ENCODE measurements at regions not wholly inside any gene's neighbourhood (a gene's known extent, or its start where the extent isn't known, plus 50 kb on each side); places are given as distances from the start of the nearest gene placed in this dataset.

DNA sequence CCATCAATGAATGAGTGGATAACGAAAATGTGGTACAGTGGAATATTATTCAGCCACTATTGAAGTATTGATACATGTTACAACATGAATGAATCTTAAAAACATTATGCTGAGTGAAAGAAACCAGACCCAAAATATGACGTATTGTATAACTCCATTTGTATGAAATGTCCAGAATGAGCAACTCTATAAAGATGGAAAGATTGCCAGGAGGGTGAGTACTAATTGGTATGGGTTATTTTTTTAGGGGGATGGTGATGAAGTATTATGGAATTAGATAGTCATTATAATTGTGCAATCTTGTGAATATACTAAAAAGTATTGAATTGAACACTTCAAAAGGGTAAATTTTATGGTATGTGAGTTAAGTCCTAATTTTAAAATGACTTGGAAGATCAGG, 278.6 kb downstream of the SIPA1L2 start:
- Histone ChIP-seq H3K4me3 (ENCODE audit: low read depth in 2 of 2, low read length in 2 of 2) (no peak overlapping the region), H3K4me1 (ENCODE audit: control insufficient read depth, insufficient read depth, low read length) (no peaks in the 10 kb centered on the region), H3K27me3 (ENCODE audit: control insufficient read depth, insufficient read depth, low read length) (no peaks in the 10 kb centered on the region), H3K27ac (ENCODE audit: low read length) (no peak overlapping the region), H3K9me3 (ENCODE audit: control insufficient read depth, insufficient read depth, low read depth, low read length) (no peaks in the 10 kb centered on the region), H3K36me3 (ENCODE audit: control insufficient read depth, insufficient read depth, low read length) (no peaks in the 10 kb centered on the region)
- no TSS peak for BruUV-seq (replicated peaks)
- ATAC-seq (no peak), DNase-seq (ENCODE audit: low read depth, low spot score) (no peak)
- in situ Hi-C loops (cut with HindIII; ENCODE audit: low pct_unique_long_range_greater_than_20kb, low sequenced_read_pairs) (no loop called here), intact Hi-C loops (cut with micrococcal nuclease; ENCODE audit: unreplicated experiment) (no loop called here)
- no peak for TF ChIP-seq SIN3A (IDR thresholded peaks at IDR 0.05; ENCODE audit: borderline replicate concordance, insufficient read depth, low read depth, low read length)
- no peak for TF ChIP-seq CTCF (IDR thresholded peaks at IDR 0.05)
- no peak for TF ChIP-seq POLR2AphosphoS5 (IDR thresholded peaks at IDR 0.05; ENCODE audit: low read depth, low read length)
- no peak for TF ChIP-seq REST (IDR thresholded peaks at IDR 0.05; ENCODE audit: insufficient read depth in 1 of 2, low read depth in 2 of 2, low read length in 1 of 2)
- no peak for TF ChIP-seq TCF7L2 (IDR thresholded peaks at IDR 0.05; ENCODE audit: low read depth, low read length)
- CTCF ChIA-PET = no interaction called here
- POLR2A ChIA-PET = no interaction called here

- in situ Hi-C loops (cut with HindIII; ENCODE audit: low pct_unique_long_range_greater_than_20kb, low sequenced_read_pairs) = no loop called here
- no TSS peak for BruUV-seq (replicated peaks)
- Histone ChIP-seq H3K27me3 (ENCODE audit: control insufficient read depth, insufficient read depth, low read length) (no peaks in the 10 kb centered on the region), H3K4me1 (ENCODE audit: control insufficient read depth, insufficient read depth, low read length) (no peaks in the 10 kb centered on the region), H3K27ac (ENCODE audit: low read length) (no peak overlapping the region), H3K9me3 (ENCODE audit: control insufficient read depth, insufficient read depth, low read depth, low read length) (no peaks in the 10 kb centered on the region), H3K4me3 (ENCODE audit: low read depth in 2 of 2, low read length in 2 of 2) (no peak overlapping the region), H3K36me3 (ENCODE audit: control insufficient read depth, insufficient read depth, low read length) (no peaks in the 10 kb centered on the region)
- no peak for ATAC-seq
- DNase-seq (ENCODE audit: low read depth, low spot score) = no peak
- intact Hi-C loops (cut with micrococcal nuclease; ENCODE audit: unreplicated experiment) = no loop called here
- POLR2A ChIA-PET = no interaction called here
- no peak for TF ChIP-seq TCF7L2 (IDR thresholded peaks at IDR 0.05; ENCODE audit: low read depth, low read length)
- no peak for TF ChIP-seq POLR2AphosphoS5 (IDR thresholded peaks at IDR 0.05; ENCODE audit: low read depth, low read length)
- TF ChIP-seq SIN3A (IDR thresholded peaks at IDR 0.05; ENCODE audit: borderline replicate concordance, insufficient read depth, low read depth, low read length) = no peak
- no peak for TF ChIP-seq CTCF (IDR thresholded peaks at IDR 0.05)
- no peak for TF ChIP-seq REST (IDR thresholded peaks at IDR 0.05; ENCODE audit: insufficient read depth in 1 of 2, low read depth in 2 of 2, low read length in 1 of 2)
- CTCF ChIA-PET = no interaction called here
Measured at GRCh38 chr1:232346844-232347243, 283.1 kb downstream of the SIPA1L2 start.
